Suprapubic skin (tissue), 4 donors: ENCODE measurements at regions not wholly inside any gene's neighbourhood (a gene's known extent, or its start where the extent isn't known, plus 50 kb on each side); places are given as distances from the start of the nearest gene placed in this dataset.

Source experiments
- DNase-seq, 2 donors: peaks; one replicate each; pipeline ENCODE4 v3.0.0-alpha.2; 2019; ENCODE audit warnings: low spot score in 2 of 2
- H3K27ac ChIP-seq: fragments of 200-600 bp; sonication (generic); one replicate; pipeline ENCODE4 v1.5.1; 2019
- H3K27me3 ChIP-seq: fragments of 200-600 bp; sonication (generic); one replicate; pipeline ENCODE4 v1.5.1; 2019
- H3K36me3 ChIP-seq: fragments of 200-600 bp; sonication (generic); one replicate; pipeline ENCODE4 v1.5.1; 2019
- H3K4me1 ChIP-seq: fragments of 200-600 bp; sonication (generic); one replicate; pipeline ENCODE4 v1.5.1; 2019
- H3K4me3 ChIP-seq: fragments of 200-600 bp; sonication (generic); one replicate; pipeline ENCODE4 v1.5.1; 2019; ENCODE audit warnings: mild to moderate bottlenecking
- H3K9me3 ChIP-seq: fragments of 200-600 bp; sonication (generic); one replicate; pipeline ENCODE4 v1.5.1; 2019
- EP300 ChIP-seq: sonication (generic); formaldehyde crosslinking; IDR thresholded peaks from one replicate; pipeline ENCODE4 v1.6.1; 2017; ENCODE audit warnings: antibody characterized with exemption
- POLR2A ChIP-seq, 2 donors: fragments of 450-650 bp; IDR thresholded peaks; one replicate each; pipeline ENCODE4 v1.6.1; 2017; ENCODE audit warnings: antibody characterized with exemption in 2 of 2, mild to moderate bottlenecking in 2 of 2, moderate library complexity in 2 of 2
- POLR2AphosphoS5 ChIP-seq, 3 donors: sonication (generic); formaldehyde crosslinking; IDR thresholded peaks; one replicate each; pipeline ENCODE4 v1.6.1; 2017; ENCODE audit warnings: antibody characterized with exemption in 3 of 3
- WGBS: methylation state at CpG from one replicate; pipeline ENCODE4 v1.1.5; 2018; 5-methylcytosine and 5-hydroxymethylcytosine counted together
- TF ChIP-seq, protein P1 (sequence below), 2 donors: fragments of 200-600 bp in 1 of 2; fragments of 450-650 bp in 1 of 2; sonication (generic) in 1 of 2; IDR thresholded peaks; one replicate each; pipeline ENCODE4 v1.5.1; 2016 to 2019; ENCODE audit warnings: antibody characterized with exemption in 2 of 2, mild to moderate bottlenecking in 1 of 2, moderate library complexity in 1 of 2

DNA sequence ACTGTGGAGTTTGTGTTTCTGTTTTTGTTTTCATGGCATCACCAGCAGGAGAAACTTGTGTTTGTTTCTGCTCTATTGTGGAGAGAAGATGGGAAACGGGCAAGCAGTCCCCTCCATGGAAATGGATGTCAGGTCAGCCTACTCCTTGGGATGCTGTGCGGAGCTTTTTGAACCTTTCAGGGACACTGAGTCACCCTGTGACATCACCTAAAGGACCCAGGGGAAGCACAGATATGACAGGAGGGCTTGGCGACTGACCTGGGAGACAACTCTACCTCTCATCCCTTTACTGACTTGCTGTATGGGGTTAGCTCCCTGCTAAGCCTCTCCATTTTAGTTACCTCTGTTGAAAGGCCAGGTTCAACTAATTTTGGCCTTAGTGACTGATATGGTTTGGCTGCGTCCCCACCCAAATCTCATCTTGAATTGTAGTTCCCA, 706.9 kb upstream of the TMEM132C start:
- Histone ChIP-seq H3K4me3 (no peak overlapping the region), H3K36me3 (no peaks in the 10 kb centered on the region), H3K9me3 (no peaks in the 10 kb centered on the region), H3K27me3 (no peaks in the 10 kb centered on the region), H3K4me1 (no peaks in the 10 kb centered on the region), H3K27ac (no peak overlapping the region)
- TF ChIP-seq POLR2A (IDR thresholded peaks at IDR 0.05) (no peak), EP300 (no peak), POLR2AphosphoS5 (IDR thresholded peaks at IDR 0.05) (no peak)
- TF ChIP-seq, protein P1, sequence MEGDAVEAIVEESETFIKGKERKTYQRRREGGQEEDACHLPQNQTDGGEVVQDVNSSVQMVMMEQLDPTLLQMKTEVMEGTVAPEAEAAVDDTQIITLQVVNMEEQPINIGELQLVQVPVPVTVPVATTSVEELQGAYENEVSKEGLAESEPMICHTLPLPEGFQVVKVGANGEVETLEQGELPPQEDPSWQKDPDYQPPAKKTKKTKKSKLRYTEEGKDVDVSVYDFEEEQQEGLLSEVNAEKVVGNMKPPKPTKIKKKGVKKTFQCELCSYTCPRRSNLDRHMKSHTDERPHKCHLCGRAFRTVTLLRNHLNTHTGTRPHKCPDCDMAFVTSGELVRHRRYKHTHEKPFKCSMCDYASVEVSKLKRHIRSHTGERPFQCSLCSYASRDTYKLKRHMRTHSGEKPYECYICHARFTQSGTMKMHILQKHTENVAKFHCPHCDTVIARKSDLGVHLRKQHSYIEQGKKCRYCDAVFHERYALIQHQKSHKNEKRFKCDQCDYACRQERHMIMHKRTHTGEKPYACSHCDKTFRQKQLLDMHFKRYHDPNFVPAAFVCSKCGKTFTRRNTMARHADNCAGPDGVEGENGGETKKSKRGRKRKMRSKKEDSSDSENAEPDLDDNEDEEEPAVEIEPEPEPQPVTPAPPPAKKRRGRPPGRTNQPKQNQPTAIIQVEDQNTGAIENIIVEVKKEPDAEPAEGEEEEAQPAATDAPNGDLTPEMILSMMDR (IDR thresholded peaks at IDR 0.05): no peak
- 85% methylated on average over 4 of the region's 4 CpGs for WGBS
- no peak for DNase-seq

DNA sequence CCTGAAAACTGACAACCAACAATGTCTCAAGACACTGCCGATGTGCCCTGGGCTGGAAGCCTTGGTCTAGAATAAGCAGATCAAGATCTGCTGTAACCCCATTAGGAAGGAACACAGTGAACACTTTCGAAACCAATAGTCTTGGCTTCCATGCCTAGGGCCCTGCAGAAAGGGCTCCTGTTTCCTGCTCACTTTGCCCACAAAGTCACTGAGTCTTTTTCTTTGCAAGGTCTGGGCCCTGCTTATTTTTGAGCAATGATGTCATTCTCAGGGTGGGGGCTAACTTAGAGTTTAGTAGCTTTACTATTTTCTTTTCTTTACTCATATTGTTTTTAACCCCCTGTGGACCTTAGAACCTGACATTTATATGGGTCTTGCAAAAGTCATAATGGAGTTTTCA, 704.2 kb upstream of the TMEM132C start:
- Histone ChIP-seq H3K27ac (no peak overlapping the region), H3K27me3 (no peaks in the 10 kb centered on the region), H3K36me3 (no peaks in the 10 kb centered on the region), H3K9me3 (no peaks in the 10 kb centered on the region), H3K4me3 (no peak overlapping the region), H3K4me1 (no peaks in the 10 kb centered on the region)
- TF ChIP-seq, protein P1 (IDR thresholded peaks at IDR 0.05): no peak
- TF ChIP-seq POLR2A (IDR thresholded peaks at IDR 0.05) (no peak), EP300 (no peak), POLR2AphosphoS5 (IDR thresholded peaks at IDR 0.05) (no peak)
- 100% methylated on average over 2 of the region's 2 CpGs for WGBS
- DNase-seq: no peak

DNA sequence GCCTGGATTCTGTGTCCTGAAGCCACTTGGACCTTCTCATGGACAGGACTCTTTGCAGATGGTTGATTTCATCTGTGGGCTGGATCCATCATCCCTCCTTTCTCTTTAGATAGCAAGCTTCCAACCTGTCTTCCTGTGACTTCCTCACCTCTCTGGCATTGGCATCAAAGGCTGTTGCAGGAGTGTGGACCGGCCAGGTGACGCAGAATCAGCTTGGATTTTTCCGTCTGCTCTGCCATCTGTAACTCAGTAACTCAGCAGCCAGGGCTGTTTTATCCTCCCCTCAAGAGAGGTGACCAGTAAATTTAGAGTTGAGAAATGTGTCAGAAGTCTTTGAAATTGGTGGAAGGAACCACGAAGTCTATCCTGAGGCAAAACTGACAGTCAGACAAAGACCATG, 701.7 kb upstream of the TMEM132C start:
- Histone ChIP-seq H3K36me3 (no peaks in the 10 kb centered on the region), H3K9me3 (peaks cover 5% of the 10 kb centered on the region), H3K27ac (no peak overlapping the region), H3K4me1 (no peaks in the 10 kb centered on the region), H3K4me3 (no peak overlapping the region), H3K27me3 (no peaks in the 10 kb centered on the region)
- TF ChIP-seq POLR2A (IDR thresholded peaks at IDR 0.05): no peak
- no peak for DNase-seq
- WGBS: 78% methylated on average over 4 of the region's 4 CpGs

DNA sequence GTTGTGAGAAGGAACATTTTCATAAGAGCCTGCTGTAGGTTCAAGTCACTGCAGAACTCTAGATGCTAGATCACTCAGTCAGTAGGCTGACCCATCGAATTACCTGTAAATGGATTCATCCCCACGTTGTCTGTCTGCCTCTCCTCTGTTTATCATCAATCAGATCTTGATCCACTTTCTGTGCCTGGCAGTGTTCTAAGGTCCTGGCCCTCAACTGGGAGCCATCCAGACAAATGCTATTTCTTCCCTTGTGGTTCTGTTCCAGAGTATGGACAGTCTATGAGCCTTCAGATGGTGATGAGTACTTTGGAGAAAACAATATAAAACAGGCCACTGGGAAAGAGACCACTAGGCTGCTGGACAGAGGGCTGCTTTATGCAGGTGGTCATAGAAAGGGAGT, 699.4 kb upstream of the TMEM132C start:
- Histone ChIP-seq H3K27me3 (no peaks in the 10 kb centered on the region), H3K4me1 (no peaks in the 10 kb centered on the region), H3K4me3 (no peak overlapping the region), H3K36me3 (no peaks in the 10 kb centered on the region), H3K27ac (no peak overlapping the region), H3K9me3 (peaks cover 5% of the 10 kb centered on the region)
- 64% methylated on average over 2 of the region's 2 CpGs for WGBS
- DNase-seq: no peak
- TF ChIP-seq POLR2AphosphoS5 (IDR thresholded peaks at IDR 0.05) (no peak), POLR2A (IDR thresholded peaks at IDR 0.05) (no peak), EP300 (no peak)
- TF ChIP-seq, protein P1 (IDR thresholded peaks at IDR 0.05): no peak

DNA sequence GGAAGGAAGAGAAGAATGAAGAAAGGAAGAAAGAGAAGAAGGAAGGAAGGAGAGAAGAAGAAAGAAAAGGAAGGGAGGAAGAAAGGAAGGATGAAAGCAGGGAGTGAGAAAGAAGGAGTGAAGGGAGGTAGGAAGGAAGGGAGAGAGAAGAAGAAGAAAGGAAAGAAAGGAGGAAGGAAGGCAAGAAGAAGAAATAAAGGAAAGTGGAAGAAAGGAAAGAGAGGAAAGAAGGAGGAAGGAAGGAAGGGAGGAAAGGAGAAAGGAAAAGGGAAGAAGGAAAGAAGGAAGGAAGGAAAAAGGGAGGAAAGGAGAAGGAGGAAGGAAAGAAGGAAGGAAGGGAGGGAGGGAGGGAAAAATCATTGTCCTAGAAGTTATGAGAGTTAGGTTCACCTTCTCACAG, 696.6 kb upstream of the TMEM132C start:
- no peaks in the 10 kb centered on the region for H3K27me3 ChIP-seq
- no peaks in the 10 kb centered on the region for H3K36me3 ChIP-seq
- H3K27ac ChIP-seq: no peak overlapping the region
- H3K4me3 ChIP-seq: no peak overlapping the region
- H3K9me3 ChIP-seq: peaks cover 5% of the 10 kb centered on the region
- no peak for DNase-seq
- no peaks in the 10 kb centered on the region for H3K4me1 ChIP-seq
- TF ChIP-seq, protein P1 (IDR thresholded peaks at IDR 0.05): no peak
- TF ChIP-seq EP300 (no peak), POLR2AphosphoS5 (IDR thresholded peaks at IDR 0.05) (no peak), POLR2A (IDR thresholded peaks at IDR 0.05) (no peak)

DNA sequence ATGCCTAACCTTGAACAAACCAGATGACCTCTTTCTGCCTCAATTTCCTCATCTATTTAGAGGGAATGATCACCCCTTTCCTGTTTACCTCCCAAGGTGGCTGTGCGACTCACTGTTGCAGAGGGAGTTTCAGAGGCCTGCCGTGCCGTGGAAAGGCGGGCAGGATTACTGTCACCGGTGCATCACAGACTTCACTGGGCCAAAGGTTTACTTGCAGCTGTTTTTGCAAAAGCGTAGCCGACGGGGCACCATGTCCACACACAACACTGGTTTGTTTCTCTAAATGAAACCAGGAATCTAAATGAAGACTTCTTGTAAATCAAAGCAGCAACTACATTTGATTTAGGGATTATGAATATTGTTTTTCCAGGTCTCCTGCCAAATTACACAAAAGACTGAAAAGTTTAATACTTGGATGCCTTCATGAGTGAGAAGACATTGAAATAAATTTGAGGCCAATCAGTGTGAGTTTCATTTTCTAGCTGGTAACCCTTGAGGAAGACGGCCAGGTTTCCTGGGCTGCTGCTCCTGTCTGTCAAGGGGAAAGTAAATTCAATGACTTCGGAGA, 696.1 kb upstream of the TMEM132C start:
- no peaks in the 10 kb centered on the region for H3K27me3 ChIP-seq
- H3K36me3 ChIP-seq: no peaks in the 10 kb centered on the region
- no peak overlapping the region for H3K4me3 ChIP-seq
- DNase-seq: no peak
- TF ChIP-seq POLR2AphosphoS5 (IDR thresholded peaks at IDR 0.05) (no peak), EP300 (no peak), POLR2A (IDR thresholded peaks at IDR 0.05) (no peak)
- TF ChIP-seq, protein P1 (IDR thresholded peaks at IDR 0.05): no peak
- peaks cover 5% of the 10 kb centered on the region for H3K9me3 ChIP-seq
- H3K4me1 ChIP-seq: no peaks in the 10 kb centered on the region
- no peak overlapping the region for H3K27ac ChIP-seq
- 59% methylated on average over 10 of the region's 10 CpGs for WGBS
